GM21717 (cell line): ENCODE measurements at regions not wholly inside any gene's neighbourhood (a gene's known extent, or its start where the extent isn't known, plus 50 kb on each side); places are given as distances from the start of the nearest gene placed in this dataset.

Experiments used
- ATAC-seq: cut with Tn5 transposase; IDR thresholded peaks from one replicate; pipeline ENCODE4 v1.9.1; 2021; ENCODE audit warnings: mild to moderate bottlenecking, moderate library complexity; ENCODE audit not compliant: unreplicated experiment

DNA sequence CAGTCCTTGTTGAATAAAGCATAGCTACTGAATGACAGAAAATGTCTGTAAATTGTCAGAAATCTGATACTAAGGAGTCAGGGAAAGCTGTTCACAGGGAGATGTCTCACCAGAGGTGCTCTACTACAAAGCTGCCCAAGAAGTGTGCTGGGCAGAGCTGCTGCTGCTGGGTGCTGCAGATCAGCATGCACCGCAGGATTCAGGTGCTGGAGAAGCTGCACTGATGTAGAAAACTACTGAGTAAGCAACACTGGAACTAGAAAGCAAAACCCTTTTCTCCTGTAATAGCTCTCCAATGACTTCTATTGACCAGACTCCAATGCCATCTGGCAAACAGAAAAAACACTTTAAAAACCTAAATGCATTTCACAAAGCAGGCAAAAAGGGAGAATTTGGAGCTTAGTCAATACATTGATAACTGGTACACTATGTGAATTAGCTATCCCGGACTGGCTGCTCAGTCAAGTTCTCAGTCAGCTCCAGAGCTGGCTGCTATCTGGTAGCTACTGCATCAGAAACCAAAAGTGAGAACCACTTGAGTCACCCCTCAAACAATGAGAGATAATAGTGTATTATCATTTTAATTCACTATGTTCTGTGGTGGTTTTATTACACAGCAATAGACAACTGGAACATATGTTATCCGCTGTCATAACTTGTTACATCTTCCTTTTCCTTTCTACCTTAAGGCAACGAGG, 493.1 kb downstream of the CPS1 start:
- ATAC-seq = no peak

- ATAC-seq = no peak
These were observed 499.0 kb downstream of the CPS1 start for GRCh38 chr2:211055438-211055837.

- no peak for ATAC-seq
These were observed 505.4 kb downstream of the CPS1 start for GRCh38 chr2:211061612-211062296.

GRCh38 chr2:211062297-211062612, 505.9 kb downstream of the CPS1 start:
- no peak for ATAC-seq

DNA sequence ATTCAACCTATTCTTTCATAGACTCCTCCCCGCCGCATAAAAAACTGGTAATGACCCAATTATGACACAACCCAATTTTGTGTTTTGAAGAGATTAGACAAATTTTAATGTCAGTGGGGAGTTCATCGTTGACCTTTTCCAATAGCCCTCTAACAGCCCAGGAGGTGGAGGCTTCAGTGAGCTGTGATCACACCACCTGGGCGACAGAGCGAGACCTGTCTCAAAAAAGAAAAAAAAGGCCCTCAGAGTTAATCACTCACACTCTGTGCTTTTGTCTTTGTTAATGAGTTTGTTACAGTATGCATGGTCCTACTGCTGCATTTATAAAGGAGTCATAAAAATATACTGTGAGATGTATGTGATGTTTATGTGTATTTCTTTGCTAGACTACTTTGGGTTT, 510.6 kb downstream of the CPS1 start:
- no peak for ATAC-seq

GRCh38 chr2:211068108-211068780, 511.8 kb downstream of the CPS1 start:
- ATAC-seq = no peak

GRCh38 chr2:211070547-211070946, 514.1 kb downstream of the CPS1 start:
- no peak for ATAC-seq

GRCh38 chr2:211077216-211077767, 520.9 kb downstream of the CPS1 start:
- ATAC-seq = no peak

DNA sequence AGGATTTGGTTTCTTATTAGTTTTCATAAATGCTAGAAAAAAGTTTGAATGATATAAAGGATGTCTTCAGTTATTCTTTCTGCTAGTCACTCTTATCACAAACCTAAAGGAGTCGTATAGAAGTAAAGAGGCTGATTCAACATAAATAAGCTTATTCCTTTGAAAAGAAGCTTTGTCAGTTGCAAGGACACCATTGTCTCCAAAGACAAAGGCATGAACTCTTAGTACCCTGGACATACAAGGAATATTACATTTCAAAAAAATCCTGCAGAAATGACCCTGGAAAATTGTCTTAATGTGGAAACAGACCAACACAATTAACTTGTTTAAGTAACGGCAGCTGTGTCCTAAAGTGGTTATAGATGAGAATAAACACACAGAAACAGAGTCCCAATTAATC, 528.0 kb downstream of the CPS1 start:
- no peak for ATAC-seq

DNA sequence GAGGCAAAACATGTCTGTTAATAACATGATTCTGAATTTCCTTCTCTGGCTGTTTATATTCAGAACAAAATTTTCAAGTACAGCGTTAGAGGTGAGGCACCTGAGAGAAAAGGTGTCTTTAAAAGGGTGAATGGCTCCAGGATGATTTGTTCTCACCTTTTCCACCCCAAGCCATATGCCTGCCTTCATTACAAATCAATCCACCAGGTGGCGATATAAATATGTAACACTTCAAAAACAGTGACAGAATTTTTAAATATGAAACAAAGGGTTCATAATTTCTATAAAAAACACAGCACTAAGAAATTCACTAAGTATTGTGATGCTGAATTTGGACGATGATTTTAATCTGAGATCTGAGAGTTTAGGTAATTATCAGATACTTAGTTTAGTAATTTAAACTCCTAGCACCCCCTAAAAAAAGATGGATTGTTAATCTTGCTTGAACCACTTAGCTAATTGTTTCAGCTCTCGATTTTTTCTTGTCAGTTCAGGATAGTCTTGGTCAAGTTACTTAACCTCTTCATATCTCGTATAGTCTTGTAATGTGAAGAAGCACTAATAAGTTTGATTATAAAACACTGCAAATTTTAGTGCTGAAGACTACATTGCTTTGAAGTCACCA, 528.8 kb downstream of the CPS1 start:
- peak; percentile 64 for ATAC-seq

- no peak for ATAC-seq
These were observed 529.6 kb downstream of the CPS1 start for GRCh38 chr2:211086049-211086448.

- ATAC-seq = no peak
These were observed 532.7 kb downstream of the CPS1 start for GRCh38 chr2:211089127-211089526.

DNA sequence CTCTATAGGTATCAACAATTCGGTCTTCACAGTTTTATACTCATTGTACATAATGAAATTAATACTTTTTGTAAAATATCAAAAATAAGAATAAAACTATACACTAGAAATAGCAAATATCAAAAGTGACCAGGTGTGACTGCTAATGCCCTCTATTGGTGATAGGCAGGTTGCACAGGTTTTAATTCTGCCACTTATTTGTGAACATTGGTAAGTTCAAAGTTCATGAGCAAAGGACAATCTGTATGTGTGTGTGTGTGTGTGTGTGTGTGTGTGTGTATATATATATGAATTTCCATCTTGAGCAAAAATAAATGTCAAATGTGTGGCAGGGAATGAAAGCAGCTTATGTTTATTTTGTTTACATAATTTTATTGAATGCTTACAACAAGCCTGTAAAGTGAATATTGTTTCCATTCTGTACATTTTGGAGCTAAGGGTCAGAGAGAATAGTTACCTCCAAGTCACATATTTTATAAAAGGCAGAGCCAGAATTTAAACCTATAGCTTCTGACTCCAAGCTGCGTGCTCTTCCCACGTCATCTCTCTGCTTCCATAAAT, 537.4 kb downstream of the CPS1 start:
- no peak for ATAC-seq

DNA sequence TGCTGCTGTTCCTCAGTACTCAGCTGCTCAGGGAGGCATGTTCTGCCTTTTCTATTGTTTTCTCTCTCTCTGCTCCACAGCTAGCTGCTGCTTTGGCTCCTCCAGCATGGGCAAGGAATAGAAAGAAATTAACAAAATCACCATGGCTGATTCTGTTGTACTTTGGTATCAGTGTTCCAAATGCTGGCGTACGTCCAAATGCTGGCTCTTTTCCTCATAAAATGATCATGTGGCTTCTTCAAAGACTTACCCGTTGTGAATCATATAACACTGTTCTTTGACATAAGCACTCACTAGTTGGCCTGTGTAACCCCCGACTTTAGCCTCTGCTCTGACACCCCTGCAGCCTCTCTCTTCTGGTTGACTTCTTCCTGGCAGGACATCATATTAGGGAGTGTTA, 547.6 kb downstream of the CPS1 start:
- no peak for ATAC-seq

GRCh38 chr2:211113334-211114175, 557.2 kb downstream of the CPS1 start:
- no peak for ATAC-seq

- ATAC-seq = no peak
These were observed 558.5 kb downstream of the CPS1 start for GRCh38 chr2:211114826-211115455.

- no peak for ATAC-seq
These were observed 560.6 kb downstream of the CPS1 start for GRCh38 chr2:211117026-211117425.

DNA sequence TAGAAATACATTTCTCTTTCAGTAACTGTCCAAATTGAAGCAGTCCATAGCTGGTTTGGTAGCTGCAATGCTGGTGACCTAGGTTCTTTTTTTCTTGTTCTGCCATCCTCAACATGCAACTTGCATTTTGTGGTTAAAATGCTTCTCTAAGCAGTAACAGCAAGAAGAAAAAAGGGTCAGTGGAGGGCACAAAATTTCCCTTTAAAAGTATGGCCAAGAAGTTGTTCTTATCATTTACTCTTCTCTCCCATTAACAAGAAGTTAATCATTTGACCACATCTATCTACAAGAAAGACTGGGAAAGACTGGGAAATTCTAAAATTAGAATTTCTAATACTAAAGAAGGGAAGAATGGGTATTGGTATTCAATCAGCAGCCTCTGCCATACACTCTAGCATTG, 569.9 kb downstream of the CPS1 start:
- no peak for ATAC-seq

DNA sequence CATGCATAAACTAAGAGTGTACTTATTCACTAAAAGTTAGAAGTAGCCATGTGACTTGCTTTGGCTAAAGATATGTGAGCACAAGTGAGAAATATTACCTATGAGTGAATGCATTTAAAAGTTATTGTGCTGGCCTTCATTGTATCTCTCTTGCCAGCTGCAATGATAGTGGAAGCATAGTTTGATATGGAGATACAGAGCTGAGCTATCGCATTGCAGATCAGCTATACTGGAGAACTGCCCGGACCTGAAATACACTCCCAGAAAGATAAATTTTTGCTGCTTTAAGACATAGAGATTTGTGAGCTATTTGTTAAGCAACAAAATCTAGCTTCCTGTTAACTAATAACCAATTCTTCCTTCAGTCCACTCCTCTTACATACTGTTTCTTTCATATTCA, 571.1 kb downstream of the CPS1 start:
- ATAC-seq = no peak

DNA sequence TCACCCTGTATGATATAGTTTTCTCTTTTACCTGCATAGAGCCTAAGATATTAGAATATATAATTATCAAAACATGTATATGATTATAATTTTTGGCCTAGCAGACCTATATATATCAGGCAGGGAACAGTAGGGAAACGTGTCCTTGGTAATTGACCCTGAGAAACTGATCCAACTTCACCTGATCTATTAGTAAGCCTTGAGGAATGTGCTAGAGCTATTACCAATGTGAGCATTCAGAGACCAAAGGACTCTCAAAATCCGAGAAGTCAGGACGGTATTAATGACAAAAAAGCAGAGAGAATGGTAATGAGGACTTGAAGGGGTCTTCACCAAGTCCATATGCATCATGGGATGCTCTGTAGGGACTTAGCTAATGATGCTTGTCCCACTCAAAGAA, 571.9 kb downstream of the CPS1 start:
- ATAC-seq = no peak
